ENCODE measurements at regions not wholly inside any gene's neighbourhood (a gene's known extent, or its start where the extent isn't known, plus 50 kb on each side); places are given as distances from the start of the nearest gene placed in this dataset.

DNA sequence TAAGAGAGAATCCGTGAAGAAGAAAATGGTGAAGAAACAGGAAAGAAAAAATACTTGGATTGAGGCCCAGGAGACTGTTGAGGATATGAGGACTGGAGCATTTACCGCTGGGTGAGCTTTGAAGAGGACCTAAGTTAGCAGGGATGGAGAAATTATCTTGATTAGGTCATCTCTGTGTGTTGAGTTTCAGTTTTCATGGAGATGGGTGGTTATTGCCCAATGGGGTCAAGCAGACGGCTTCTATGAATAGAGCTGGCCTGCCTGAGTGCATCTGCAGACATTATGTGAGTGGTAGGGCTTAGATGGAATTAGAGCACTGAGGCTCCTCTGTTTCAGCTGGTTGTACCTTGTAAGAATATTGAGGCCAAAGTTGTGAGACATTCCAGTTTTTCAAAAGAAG is 245.4 kb upstream of the FBXL7 start:
- Histone ChIP-seq H3K27me3 (ENCODE audit: insufficient read depth) (no peaks in the 10 kb centered on the region), H3K36me3 (replicated peaks in 1 of 2; ENCODE audit: control insufficient read depth in 1 of 2, insufficient read depth in 2 of 2, low read length in 1 of 2) (no peaks in the 10 kb centered on the region), H3K4me1 (ENCODE audit: control insufficient read depth in 1 of 2, insufficient read depth in 2 of 2, low read depth in 1 of 2, low read length in 1 of 2) (peaks cover 0 to 6% of the 10 kb centered on the region in 2 experiments; a peak in 3 of 4 replicates), H3K27ac (ENCODE audit: low read depth in 2 of 2, low read length in 1 of 2) (no peak overlapping the region), H2AFZ (ENCODE audit: low read depth) (no peak overlapping the region), H3K4me3 (ENCODE audit: low read depth in 2 of 2, low read length in 1 of 2) (no peak overlapping the region), H3K9me2 (no peaks in the 10 kb centered on the region), H3K9ac (no peak overlapping the region), H3K79me2 (ENCODE audit: insufficient read depth) (no peaks in the 10 kb centered on the region), H3K4me2 (no peak overlapping the region), H3F3A (replicated peaks; ENCODE audit: insufficient read depth) (peaks cover 2% of the 10 kb centered on the region), H3K9me3 (no peaks in the 10 kb centered on the region), H4K20me1 (ENCODE audit: insufficient read depth) (no peaks in the 10 kb centered on the region)
- DNase-seq = no peak
- ChIA-PET POLR2A (no interaction called here), CTCF (no interaction called here)
- WGBS (ENCODE audit: low lambda C conversion rate) = 26% methylated on average over 3 of the region's 3 CpGs
- TF ChIP-seq TAF1 (IDR thresholded peaks at IDR 0.05; ENCODE audit: borderline replicate concordance, low read depth, low read length) (no peak), TCF12 (IDR thresholded peaks at IDR 0.05) (no peak), RXRA (IDR thresholded peaks at IDR 0.05; ENCODE audit: borderline replicate concordance, low read depth) (no peak), JUND (IDR thresholded peaks at IDR 0.05) (no peak), CHD2 (IDR thresholded peaks at IDR 0.05; ENCODE audit: low read length, partially characterized antibody) (no peak), RAD21 (IDR thresholded peaks at IDR 0.05; ENCODE audit: low read length) (no peak), GATA2 (CRISPR knock-in tag; IDR thresholded peaks at IDR 0.05) (no peak), REST (IDR thresholded peaks at IDR 0.05; ENCODE audit: low read depth, low read length) (no peak), FOXM1 (IDR thresholded peaks at IDR 0.05; ENCODE audit: low read depth) (no peak), RCOR1 (IDR thresholded peaks at IDR 0.05; ENCODE audit: low read length) (no peak), POLR2AphosphoS5 (IDR thresholded peaks at IDR 0.05; ENCODE audit: low read depth, low read length) (no peak)
- TF ChIP-seq, protein P1, sequence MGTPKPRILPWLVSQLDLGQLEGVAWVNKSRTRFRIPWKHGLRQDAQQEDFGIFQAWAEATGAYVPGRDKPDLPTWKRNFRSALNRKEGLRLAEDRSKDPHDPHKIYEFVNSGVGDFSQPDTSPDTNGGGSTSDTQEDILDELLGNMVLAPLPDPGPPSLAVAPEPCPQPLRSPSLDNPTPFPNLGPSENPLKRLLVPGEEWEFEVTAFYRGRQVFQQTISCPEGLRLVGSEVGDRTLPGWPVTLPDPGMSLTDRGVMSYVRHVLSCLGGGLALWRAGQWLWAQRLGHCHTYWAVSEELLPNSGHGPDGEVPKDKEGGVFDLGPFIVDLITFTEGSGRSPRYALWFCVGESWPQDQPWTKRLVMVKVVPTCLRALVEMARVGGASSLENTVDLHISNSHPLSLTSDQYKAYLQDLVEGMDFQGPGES (IDR thresholded peaks at IDR 0.05; ENCODE audit: low read depth, low read length) = no peak

- Histone ChIP-seq H3K9me2 (no peaks in the 10 kb centered on the region), H3K79me2 (ENCODE audit: insufficient read depth) (no peaks in the 10 kb centered on the region), H2AFZ (ENCODE audit: low read depth) (no peak overlapping the region), H3K4me3 (ENCODE audit: low read depth in 2 of 2, low read length in 1 of 2) (no peak overlapping the region), H3K27ac (ENCODE audit: low read depth in 2 of 2, low read length in 1 of 2) (no peak overlapping the region), H3K9me3 (no peaks in the 10 kb centered on the region), H3K9ac (no peak overlapping the region), H3K27me3 (ENCODE audit: insufficient read depth) (no peaks in the 10 kb centered on the region), H3F3A (replicated peaks; ENCODE audit: insufficient read depth) (peaks cover 12% of the 10 kb centered on the region), H4K20me1 (ENCODE audit: insufficient read depth) (no peaks in the 10 kb centered on the region), H3K36me3 (replicated peaks in 1 of 2; ENCODE audit: control insufficient read depth in 1 of 2, insufficient read depth in 2 of 2, low read length in 1 of 2) (no peaks in the 10 kb centered on the region), H3K4me1 (ENCODE audit: control insufficient read depth in 1 of 2, insufficient read depth in 2 of 2, low read depth in 1 of 2, low read length in 1 of 2) (peaks cover 0 to 8% of the 10 kb centered on the region in 2 experiments; a peak in 2 of 4 replicates), H3K4me2 (no peak overlapping the region)
- ChIA-PET POLR2A (no interaction called here), CTCF (no interaction called here)
- DNase-seq = no peak
- 37% methylated on average over 3 of the region's 3 CpGs for WGBS (ENCODE audit: low lambda C conversion rate)
- TF ChIP-seq MXI1 (IDR thresholded peaks at IDR 0.05; ENCODE audit: low read depth, low read length) = no peak
- TF ChIP-seq NRF1 (IDR thresholded peaks at IDR 0.05; ENCODE audit: low read depth, low read length) = no peak
- no peak for TF ChIP-seq MEF2A (IDR thresholded peaks at IDR 0.05; ENCODE audit: borderline replicate concordance, low read depth)
- no peak for TF ChIP-seq ELF1 (IDR thresholded peaks at IDR 0.05)
- TF ChIP-seq, protein P2, sequence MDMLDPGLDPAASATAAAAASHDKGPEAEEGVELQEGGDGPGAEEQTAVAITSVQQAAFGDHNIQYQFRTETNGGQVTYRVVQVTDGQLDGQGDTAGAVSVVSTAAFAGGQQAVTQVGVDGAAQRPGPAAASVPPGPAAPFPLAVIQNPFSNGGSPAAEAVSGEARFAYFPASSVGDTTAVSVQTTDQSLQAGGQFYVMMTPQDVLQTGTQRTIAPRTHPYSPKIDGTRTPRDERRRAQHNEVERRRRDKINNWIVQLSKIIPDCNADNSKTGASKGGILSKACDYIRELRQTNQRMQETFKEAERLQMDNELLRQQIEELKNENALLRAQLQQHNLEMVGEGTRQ (IDR thresholded peaks at IDR 0.05; ENCODE audit: borderline replicate concordance, low read depth, low read length) = no peak
- no peak for TF ChIP-seq CHD2 (IDR thresholded peaks at IDR 0.05; ENCODE audit: low read length, partially characterized antibody)
- no peak for TF ChIP-seq YY1 (IDR thresholded peaks at IDR 0.05; ENCODE audit: low read depth)
- TF ChIP-seq, protein P3, sequence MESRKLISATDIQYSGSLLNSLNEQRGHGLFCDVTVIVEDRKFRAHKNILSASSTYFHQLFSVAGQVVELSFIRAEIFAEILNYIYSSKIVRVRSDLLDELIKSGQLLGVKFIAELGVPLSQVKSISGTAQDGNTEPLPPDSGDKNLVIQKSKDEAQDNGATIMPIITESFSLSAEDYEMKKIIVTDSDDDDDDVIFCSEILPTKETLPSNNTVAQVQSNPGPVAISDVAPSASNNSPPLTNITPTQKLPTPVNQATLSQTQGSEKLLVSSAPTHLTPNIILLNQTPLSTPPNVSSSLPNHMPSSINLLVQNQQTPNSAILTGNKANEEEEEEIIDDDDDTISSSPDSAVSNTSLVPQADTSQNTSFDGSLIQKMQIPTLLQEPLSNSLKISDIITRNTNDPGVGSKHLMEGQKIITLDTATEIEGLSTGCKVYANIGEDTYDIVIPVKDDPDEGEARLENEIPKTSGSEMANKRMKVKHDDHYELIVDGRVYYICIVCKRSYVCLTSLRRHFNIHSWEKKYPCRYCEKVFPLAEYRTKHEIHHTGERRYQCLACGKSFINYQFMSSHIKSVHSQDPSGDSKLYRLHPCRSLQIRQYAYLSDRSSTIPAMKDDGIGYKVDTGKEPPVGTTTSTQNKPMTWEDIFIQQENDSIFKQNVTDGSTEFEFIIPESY (IDR thresholded peaks at IDR 0.05; ENCODE audit: borderline replicate concordance, low read depth) = no peak
- no peak for TF ChIP-seq TEAD4 (IDR thresholded peaks at IDR 0.05; ENCODE audit: borderline replicate concordance, insufficient read depth)
- no peak for TF ChIP-seq TCF12 (IDR thresholded peaks at IDR 0.05)
- TF ChIP-seq SMC3 (IDR thresholded peaks at IDR 0.05; ENCODE audit: low read depth, low read length) = no peak
- no peak for TF ChIP-seq RFX5 (IDR thresholded peaks at IDR 0.05; ENCODE audit: low read length)
Observed at GRCh38 chr5:15252331-15252730, 247.6 kb upstream of the FBXL7 start.

Measured in SK-N-SH (cell line).